ENCODE measurements at regions not wholly inside any gene's neighbourhood (a gene's known extent, or its start where the extent isn't known, plus 50 kb on each side); places are given as distances from the start of the nearest gene placed in this dataset.
A peak's percentile ranks its signal among the peaks of the same experiment; 100 is the strongest.

- ATAC-seq = peak; percentile 95
- no peaks in the 10 kb centered on the region for H3K9me3 ChIP-seq
- H3K27ac ChIP-seq = no peak overlapping the region
- no peaks in the 10 kb centered on the region for H3K4me1 ChIP-seq
- no peak for DNase-seq
- H3K4me3 ChIP-seq = no peak overlapping the region
- no peaks in the 10 kb centered on the region for H3K27me3 ChIP-seq
- H3K36me3 ChIP-seq = no peaks in the 10 kb centered on the region
- intact Hi-C loops (cut with DNase I) = no loop called here
- no peak for TF ChIP-seq CTCF (IDR thresholded peaks at IDR 0.05)
These were observed 118.9 kb downstream of the ACER2 start for GRCh38 chr9:19527663-19528062.

- TF ChIP-seq CTCF (IDR thresholded peaks at IDR 0.05) = no peak
- intact Hi-C loops (cut with DNase I) = no loop called here
- no peaks in the 10 kb centered on the region for H3K27me3 ChIP-seq
- H3K36me3 ChIP-seq = no peaks in the 10 kb centered on the region
- no peak for ATAC-seq
- no peak overlapping the region for H3K27ac ChIP-seq
- DNase-seq = no peak
- no peak overlapping the region for H3K4me3 ChIP-seq
- H3K9me3 ChIP-seq = no peaks in the 10 kb centered on the region
- no peaks in the 10 kb centered on the region for H3K4me1 ChIP-seq
These were observed 113.7 kb downstream of the ACER2 start for GRCh38 chr9:19522558-19522957.

GRCh38 chr9:19521205-19521604 is 112.4 kb downstream of the ACER2 start:
- Histone ChIP-seq H3K27ac (no peak overlapping the region), H3K36me3 (no peaks in the 10 kb centered on the region), H3K9me3 (no peaks in the 10 kb centered on the region), H3K4me3 (no peak overlapping the region), H3K27me3 (no peaks in the 10 kb centered on the region), H3K4me1 (no peaks in the 10 kb centered on the region)
- ATAC-seq (no peak), DNase-seq (no peak)
- no peak for TF ChIP-seq CTCF (IDR thresholded peaks at IDR 0.05)
- intact Hi-C loops (cut with DNase I) = no loop called here

- no peak for ATAC-seq
- no peaks in the 10 kb centered on the region for H3K4me1 ChIP-seq
- DNase-seq = no peak
- H3K4me3 ChIP-seq = no peak overlapping the region
- no peaks in the 10 kb centered on the region for H3K36me3 ChIP-seq
- H3K27ac ChIP-seq = no peak overlapping the region
- H3K27me3 ChIP-seq = no peaks in the 10 kb centered on the region
- intact Hi-C loops (cut with DNase I) = no loop called here
- TF ChIP-seq CTCF (IDR thresholded peaks at IDR 0.05) = no peak
- H3K9me3 ChIP-seq = no peaks in the 10 kb centered on the region
These were observed 108.6 kb downstream of the ACER2 start for GRCh38 chr9:19517202-19517942.

- DNase-seq = no peak
- no peaks in the 10 kb centered on the region for H3K9me3 ChIP-seq
- no peak overlapping the region for H3K4me3 ChIP-seq
- intact Hi-C loops (cut with DNase I) = no loop called here
- no peaks in the 10 kb centered on the region for H3K4me1 ChIP-seq
- no peak overlapping the region for H3K27ac ChIP-seq
- H3K36me3 ChIP-seq = no peaks in the 10 kb centered on the region
- TF ChIP-seq CTCF (IDR thresholded peaks at IDR 0.05) = no peak
- H3K27me3 ChIP-seq = no peaks in the 10 kb centered on the region
- no peak for ATAC-seq
These were observed 107.5 kb downstream of the ACER2 start for GRCh38 chr9:19516348-19516747.

Data from left lung (tissue), 4 donors.